DND-41 (cell line): ENCODE measurements at regions not wholly inside any gene's neighbourhood (a gene's known extent, or its start where the extent isn't known, plus 50 kb on each side); places are given as distances from the start of the nearest gene placed in this dataset.

Source experiments
- CTCF ChIP-seq: IDR thresholded peaks from 2 replicates; pipeline ENCODE4 v1.5.1; 2012; ENCODE audit warnings: borderline replicate concordance, low read length, moderate library complexity, mild to moderate bottlenecking; ENCODE audit not compliant: poor library complexity, severe bottlenecking; ENCODE audit errors: extremely low read depth
- EZH2 ChIP-seq: IDR thresholded peaks from 3 replicates; pipeline ENCODE4 v1.6.1; 2012; ENCODE audit warnings: borderline replicate concordance, low read depth, mild to moderate bottlenecking, moderate library complexity, low read length, inconsistent platforms; ENCODE audit not compliant: severe bottlenecking

GRCh38 chr13:95499811-95500712, 52.5 kb upstream of the CLDN10 start:
- TF ChIP-seq CTCF (no peak), EZH2 (no peak)
